HG03103 (cell line): ENCODE measurements at regions not wholly inside any gene's neighbourhood (a gene's known extent, or its start where the extent isn't known, plus 50 kb on each side); places are given as distances from the start of the nearest gene placed in this dataset.

Source experiments
- ATAC-seq: cut with Tn5 transposase; IDR thresholded peaks from one replicate; pipeline ENCODE4 v1.9.1; 2021; ENCODE audit warnings: low read depth; ENCODE audit not compliant: unreplicated experiment

DNA sequence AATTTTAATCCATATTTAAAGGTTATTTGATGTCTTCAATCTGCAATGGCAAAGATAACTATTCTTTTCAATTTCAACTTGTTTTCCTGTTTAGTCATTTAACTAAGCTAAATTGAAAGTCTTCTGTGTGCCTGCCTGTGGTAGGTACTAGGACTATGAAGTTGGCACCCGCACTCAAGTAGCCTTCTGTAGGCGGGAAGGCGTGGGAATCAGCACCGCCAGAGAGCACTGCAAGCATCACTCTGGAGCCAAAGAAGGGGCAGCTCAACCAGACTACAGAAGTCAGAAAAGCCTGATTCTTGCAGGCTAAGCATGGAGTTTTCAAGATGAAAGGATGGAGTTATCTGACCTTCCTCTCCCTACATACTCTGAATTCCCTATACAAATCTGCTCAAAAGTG lies 269.0 kb upstream of the PHF14 start:
- no peak for ATAC-seq

DNA sequence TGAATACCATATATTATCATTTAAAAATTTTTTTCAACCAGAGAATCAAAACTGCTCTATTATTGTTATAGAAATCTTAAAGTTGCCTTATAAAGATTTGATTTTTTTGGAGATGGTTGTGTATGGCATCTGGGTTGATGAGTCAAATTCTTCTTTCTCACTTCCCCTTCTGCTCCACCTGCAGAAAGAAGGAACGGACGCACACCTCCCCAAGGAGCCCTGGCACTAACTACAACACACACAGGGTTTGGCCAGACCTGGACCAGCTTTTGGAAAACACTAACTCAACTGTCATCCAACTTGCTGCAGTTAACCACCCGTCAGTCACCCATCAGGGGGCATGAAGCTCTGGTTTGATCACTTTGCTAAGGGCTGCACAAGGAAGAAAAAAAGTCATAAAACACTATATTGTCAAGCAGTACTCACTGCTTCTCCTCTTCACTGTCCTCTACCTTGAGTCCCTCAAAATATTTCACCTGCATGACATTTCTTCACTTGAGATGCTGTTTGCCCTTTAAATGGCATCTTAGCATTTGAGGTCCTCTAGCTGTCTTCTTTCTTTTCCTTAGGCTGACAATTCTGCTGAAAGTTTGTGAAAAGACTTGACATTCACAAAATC lies 266.7 kb upstream of the PHF14 start:
- peak; percentile 99 for ATAC-seq

DNA sequence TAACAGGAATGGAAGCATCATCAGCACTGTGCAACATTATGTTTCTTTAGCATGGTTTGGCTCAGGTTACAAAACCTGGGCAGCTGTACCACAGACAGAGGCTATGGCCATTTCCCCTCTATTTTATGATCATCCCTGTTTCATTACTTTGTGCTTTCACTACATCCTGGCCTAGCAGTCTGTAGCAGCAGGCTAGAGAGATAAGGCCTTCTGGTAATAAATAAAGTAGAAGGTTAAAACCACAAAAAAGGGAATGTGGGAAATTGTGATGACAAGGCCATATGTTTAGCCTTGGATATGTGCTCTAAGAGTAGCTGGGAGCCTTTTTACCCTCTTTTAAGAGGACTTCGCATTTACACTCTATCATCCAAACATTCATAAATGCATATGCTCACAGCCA lies 266.2 kb upstream of the PHF14 start:
- ATAC-seq, result peak; percentile 26

DNA sequence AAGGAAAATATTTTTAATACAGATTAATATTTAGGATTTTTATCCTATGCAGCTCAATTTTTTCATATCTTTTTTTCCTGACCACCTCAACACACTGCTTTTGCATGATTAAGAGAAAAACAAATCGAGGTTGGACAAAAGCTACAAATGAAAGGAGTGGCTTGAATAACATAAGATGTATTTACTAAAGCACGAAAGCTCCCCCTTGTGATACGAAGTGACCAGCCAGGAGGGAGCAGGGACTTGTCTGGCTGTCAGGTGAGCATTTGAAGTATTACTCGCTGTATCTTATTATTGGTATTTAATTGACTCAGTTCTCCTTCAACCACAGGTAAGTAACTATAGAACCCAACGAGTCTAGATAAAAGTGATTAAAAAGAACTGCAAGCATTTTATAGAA lies 265.2 kb upstream of the PHF14 start:
- peak; percentile 26 for ATAC-seq

DNA sequence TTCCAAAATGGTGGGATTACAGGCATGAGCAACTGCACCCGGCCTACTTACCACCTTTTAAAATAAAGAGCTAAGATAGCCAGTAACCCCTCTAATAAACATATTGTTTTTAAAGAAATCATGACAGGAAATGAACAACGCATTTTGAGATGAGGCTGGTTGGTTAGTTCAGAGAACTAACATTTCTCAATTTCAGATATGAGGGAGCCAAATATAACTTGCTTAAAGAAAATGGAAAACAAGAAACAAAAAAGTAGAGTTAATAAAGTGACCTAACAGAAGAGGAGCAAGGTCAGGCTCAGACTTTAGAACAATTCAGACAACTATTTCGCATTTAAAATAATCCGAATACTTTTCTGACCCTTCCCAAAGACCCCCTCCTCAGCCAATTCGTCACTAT lies 254.9 kb upstream of the PHF14 start:
- ATAC-seq, result no peak

DNA sequence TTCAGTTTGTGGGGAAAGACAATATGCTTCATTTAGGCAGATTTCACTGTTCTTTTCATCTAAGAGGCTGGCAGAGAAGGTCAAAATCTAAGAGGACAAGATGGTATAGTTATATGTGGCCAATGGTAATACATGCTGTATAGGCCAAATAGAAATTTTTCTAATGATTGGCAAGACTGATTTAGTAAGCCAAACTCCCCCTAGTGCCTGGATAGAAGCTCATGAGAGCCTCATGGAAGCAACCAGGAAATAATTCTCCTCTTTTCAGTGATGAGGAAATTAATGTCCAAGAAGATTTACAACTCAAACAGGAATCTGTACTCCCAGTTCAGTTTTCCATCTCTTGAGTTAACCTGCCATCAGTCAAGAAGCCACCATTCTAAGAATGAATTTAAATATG lies 253.6 kb upstream of the PHF14 start:
- no peak for ATAC-seq

DNA sequence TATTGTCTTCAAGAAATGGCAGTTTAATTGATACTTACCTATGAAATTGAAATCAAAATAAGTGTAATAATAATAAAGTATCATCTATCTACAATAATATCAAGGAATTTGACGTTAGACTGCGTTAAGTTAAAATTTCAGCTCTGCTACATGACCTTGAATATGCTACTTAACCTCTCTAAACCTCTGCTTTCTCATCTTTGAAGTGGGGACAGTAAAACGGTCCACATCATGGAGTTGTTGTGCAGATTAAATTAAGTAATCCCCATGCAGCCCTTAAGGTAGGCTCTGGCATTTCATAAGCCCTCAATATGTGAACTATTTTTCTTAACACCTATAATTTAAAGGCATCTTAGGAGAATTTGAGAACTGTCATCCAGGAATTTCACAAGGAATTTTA lies 252.4 kb upstream of the PHF14 start:
- ATAC-seq, result no peak

DNA sequence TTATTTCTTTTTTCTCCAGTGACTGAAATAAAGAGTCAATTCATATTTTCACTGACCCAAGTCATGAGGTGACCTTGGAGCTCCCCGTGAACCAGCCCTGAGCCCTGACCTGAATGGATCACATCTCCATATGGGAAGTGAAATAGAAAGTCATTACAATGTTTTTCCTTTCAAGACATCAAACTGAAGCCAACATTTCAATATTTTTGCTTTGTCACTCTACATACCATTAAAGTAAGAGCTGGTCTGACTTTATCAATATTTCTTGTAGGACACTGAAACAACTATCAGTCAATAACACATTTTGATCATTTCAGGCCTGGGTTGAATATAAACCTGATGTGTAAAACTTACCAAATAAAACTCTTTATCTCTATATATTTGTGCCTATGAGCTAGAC lies 249.8 kb upstream of the PHF14 start:
- no peak for ATAC-seq

DNA sequence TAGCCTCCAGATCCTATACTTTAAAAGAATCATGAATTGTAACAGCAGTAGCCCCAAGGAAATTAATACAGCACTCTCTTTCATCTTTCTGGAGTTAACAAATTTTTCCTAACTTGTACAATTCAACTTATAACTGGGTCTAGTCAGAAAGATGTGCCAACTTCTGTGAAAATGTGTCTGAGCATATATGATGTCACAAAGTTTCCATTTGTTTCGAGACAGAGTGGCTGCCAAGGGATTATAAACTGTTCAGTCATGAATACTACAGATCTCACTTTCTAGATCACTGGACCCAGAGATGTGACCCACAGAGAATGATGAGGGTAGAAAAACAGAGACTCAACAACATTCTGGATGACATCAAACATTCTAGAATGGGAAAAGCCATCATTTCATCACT lies 249.2 kb upstream of the PHF14 start:
- ATAC-seq, result no peak

DNA sequence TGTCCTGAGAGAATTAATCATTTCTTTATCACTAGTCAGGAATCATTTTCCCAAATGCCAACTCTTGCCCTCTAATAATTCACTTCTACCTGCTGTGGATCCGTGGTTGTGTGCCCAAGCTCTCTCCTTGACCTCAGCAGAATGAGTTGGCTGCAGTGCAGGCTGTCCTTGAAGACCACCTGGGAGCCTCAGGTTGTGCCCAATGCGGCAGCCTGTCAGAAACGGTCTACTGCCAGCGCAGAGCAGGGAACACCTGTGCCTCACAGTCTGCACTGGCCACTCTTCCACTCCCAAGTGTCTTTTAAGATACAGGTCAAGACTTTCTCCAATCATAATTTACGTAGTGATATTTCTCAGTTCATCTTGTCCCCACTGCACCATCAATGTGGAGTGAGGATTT lies 246.0 kb upstream of the PHF14 start:
- no peak for ATAC-seq

DNA sequence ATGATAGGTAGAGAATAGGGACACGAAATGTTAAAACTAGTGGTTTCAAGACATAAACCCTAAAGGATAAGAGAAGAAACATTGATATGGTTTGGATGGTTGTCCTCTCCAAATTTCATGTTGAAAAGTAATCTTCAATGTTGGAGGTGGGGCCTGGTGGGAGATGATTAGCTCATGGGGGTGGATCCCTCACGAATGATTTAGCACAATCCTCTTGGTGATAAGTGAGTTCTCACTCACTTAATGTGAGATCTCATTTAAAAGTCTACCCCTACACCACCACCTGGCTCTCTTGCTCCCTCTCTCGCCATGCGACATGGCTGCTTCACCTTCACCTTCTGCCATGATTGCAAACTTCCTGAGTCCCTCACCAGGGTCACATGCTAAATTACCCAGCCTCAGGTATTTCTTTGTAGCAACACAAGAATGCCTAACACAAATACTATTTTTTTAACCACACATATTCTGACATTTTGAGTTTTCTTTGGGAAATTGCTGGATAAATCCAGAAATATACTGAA lies 242.4 kb upstream of the PHF14 start:
- ATAC-seq, result no peak

DNA sequence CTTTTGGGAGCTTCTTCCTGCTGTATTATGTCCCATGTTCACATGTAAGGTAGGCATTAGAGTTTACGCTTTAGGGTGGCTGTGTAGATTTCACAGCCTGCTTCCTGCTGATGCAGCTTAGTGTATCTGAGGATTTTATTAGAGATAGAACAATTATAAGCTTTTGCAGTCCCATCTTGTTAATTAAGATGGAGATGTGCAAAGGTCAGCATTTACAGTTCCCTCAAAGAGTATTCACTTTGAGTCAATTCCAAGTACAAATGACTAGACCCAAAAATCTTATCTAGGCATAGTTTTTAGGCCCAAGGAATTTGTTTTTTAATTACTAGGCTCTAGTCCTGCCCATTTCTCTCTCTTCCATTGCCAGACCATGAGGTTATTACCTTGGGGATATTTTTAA lies 239.9 kb upstream of the PHF14 start:
- no peak for ATAC-seq

DNA sequence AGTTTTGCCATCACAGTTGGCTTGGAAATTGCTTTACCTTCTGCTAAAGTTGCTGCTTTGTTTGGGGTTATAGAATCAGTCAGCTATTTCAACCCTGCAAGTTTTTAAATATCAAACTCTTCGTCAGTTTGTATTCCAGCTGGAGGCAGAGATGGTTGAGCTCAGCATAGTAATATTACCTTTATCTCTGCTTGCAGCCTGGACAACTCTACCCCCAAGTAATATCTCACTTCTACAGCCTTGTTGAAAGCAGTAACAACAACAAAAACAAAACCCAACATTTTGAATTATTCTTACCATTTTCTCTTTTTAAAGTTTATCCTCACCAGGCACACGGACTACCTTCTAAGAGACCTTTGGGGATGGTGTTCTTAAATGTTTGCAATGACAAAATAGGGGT lies 239.1 kb upstream of the PHF14 start:
- no peak for ATAC-seq

DNA sequence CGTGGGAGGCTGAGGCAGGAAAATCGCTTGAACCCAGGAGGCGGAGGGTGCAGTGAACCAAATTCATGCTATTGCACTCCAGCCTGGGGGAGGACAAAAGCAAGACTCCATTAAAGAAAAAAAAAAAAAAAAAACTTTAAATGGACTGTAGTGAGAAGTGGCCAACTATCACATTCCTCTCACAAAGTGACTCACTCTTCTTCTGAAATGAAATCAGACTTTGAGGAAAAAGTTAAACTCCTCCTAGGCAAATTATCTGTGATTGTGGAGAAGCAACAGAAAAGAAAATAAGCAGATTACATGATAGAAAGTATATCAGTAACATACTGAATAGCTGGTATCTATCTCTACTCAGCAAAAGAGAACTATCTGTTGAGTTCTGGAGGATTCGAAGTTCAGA lies 234.3 kb upstream of the PHF14 start:
- ATAC-seq, result no peak

DNA sequence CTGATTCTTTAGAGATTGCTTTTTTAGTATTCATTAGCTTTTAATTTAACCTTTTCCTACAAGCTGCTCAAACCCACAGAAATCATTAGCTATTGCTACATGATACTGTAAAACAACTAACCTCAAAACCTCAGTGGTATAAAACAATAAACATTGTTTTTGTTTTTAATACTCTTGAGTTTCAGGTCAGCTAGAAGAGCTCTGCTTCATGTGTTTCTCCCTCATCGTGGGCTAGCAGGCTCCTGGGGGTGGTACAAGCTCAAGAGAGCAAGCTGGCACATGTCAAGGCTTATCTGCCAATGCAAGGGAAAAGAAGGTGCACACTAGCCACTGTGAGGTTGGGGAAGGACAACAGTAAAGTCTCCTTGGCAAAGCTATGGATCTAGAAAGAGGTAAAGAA lies 232.9 kb upstream of the PHF14 start:
- no peak for ATAC-seq

DNA sequence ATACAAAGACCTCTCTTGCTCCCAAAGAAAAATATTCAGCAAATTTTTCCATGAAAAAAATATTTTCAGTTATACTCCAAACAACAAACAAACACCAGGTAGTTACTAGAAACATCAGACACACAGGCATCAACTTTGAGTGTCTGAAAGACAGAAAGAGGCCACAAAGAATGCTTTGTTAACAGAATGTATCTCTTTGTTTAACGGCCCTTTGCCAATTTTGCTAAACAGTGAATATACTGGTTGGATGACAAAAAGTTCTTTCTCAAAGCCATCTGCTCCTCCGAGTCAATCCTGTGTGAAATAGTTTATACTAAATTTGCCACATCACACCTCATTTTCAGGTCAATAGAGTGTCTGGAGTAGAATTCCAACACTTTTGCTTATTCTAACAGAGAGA lies 216.7 kb upstream of the PHF14 start:
- ATAC-seq, result no peak

DNA sequence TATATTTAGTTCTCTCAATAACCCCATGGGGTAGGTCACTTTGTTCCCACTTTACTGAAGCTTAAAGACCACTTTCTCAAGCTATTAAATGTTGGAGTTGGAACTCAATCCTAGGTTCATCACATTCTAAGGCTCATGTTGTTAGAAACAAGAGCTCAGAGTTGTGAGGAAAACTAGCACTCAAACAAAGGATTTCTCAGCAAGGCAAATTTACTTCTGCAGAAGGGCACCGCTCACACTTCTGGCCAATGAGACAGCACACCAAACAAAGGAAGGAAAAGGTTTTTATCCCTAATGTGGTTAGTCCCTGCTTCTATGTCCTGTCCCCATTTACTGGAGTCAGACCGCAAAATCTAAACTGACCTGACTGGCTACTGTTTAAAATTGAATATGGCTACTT lies 214.6 kb upstream of the PHF14 start:
- no peak for ATAC-seq

DNA sequence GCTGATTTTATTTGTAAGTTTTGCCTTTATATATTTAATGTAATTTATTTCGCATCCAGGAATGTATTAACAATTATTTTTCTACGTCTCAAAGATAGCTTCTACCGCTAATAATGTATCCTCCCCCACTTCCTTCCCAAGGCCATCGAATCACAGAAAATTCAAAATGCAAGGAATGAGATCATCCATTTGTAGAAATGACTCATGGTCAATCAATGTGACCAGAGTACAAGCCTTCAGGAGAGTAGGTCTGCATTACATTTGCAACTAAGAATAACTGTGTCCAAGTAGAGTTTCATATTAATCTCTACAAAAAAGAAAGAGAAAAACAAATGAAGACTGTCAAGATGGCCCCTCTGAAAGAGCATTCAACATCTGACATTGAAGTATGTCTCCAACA lies 205.9 kb upstream of the PHF14 start:
- ATAC-seq, result no peak

DNA sequence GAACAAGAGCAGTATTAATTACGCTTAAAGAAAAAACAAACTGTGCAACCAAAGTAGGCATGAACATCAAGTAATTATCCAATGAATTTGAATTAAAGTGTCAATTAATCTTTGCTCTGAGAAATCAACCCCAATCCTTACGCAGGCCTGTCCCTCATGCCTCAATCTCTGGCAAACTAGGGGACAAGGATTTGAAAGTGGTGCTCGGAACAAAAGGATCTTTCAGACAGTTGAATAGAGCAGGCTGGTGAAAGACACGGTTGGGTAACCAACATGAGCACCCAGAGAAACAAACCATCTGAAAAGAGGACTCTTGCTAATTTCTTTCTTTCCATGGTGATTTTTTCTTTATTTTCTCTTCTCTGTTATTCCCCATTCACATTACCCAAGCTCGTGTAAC lies 203.5 kb upstream of the PHF14 start:
- no peak for ATAC-seq

DNA sequence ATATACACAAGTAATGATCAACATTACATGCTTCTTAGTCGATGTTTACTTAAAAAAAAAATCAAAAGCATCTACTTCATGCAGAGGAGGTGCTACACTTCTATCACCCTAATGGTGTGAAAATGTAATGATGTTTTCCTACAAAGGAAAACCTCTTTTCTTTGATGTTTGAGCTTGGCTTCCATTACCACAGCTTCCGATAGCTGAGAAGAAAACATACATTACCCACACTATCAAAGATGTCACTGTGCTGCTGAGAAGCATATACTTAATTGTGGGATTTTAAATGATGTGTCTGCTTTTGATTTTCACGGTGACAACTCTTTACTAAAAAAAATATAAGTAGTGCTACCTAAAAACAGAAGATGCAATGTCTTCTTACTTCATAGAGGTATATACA lies 200.2 kb upstream of the PHF14 start:
- no peak for ATAC-seq

DNA sequence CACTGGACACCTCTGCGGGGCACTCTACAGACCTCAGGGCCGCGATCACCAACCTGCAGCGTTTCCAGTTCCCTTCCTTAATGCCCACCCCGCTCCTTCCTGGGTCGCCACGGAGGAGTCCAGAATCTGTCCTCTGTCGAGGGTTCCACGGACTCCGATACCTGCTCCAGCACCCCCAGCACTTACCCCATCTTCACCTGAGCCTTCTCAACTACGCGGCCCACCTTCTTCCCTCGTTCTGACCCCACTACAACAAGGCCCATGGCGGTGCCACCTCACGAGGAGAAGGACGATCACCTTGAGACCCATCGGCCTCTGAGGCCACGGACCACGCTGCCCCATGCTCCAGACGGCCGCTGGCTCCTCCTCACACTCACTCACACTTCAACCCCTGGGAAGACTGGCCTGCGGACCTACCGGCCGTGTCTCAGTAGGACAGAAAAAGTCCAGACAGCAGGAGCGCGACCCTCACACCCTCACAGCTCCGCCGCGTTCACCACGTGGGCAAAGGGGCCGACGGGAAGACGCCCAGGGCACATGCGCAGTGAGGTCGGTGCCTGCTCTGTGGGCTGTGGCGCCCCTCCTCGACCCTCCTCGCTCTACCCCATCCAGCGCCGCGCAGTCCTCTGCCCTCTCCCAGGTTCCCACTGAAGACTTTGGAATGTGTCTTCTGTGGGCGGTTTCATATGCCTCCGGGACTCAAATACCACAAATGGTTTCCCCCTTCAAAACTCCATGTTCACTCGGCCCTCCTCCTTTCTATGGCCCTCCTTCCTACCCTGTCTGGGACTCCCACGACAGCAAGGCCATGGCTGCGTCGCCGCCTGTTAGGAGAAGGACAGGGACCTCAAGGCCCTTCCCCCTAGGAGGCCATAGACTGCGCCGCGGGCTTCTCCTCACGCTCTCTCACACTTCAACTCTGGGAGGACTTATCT lies 193.9 kb upstream of the PHF14 start:
- no peak for ATAC-seq

DNA sequence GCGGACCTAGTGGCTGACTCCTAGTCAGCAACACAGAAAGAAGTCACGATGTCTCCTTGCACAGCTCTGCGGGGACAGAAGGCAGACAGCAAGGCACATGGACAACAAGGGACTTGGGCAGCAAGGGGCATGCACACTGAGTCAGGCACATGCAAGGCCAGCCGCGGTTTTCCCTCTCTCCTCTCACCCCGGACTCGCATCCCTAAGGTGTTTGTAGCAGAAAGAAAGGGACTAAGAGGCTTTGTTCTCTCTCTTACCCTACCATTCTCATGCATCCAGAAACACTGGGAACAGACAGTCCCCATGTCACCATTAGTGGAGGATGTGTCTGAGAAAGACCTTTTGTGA lies 193.3 kb upstream of the PHF14 start:
- ATAC-seq, result no peak
